WTC11 (cell line): ENCODE measurements at regions not wholly inside any gene's neighbourhood (a gene's known extent, or its start where the extent isn't known, plus 50 kb on each side); places are given as distances from the start of the nearest gene placed in this dataset.

Experiments used
- ATAC-seq: fragments of 200-7000 bp; cut with Tn5 transposase; 2 replicates; pipeline ENCODE4 v1.10.0; 2021; ENCODE audit warnings: mild to moderate bottlenecking, moderate library complexity
- CTCF ChIA-PET: fragments of 300-600 bp; sonication (Branson Sonifier 250); formaldehyde crosslinking; loops from one replicate; lab custom pipeline; 2021; ENCODE audit warnings: antibody characterized with exemption; lab: Charles Lee
- POLR2A ChIA-PET: fragments of 350-600 bp; sonication (Branson Sonifier 250); formaldehyde crosslinking; loops from one replicate; lab custom pipeline; 2021; ENCODE audit warnings: antibody characterized with exemption; lab: Charles Lee
- DNase-seq: peaks from one replicate; pipeline ENCODE4 v3.0.0; 2021; ENCODE audit warnings: low spot score
- H3K27ac Mint-ChIP-seq: 2 replicates; pipeline ENCODE4 v1.8.0; 2021; ENCODE audit warnings: mixed read lengths
- H3K27me3 Mint-ChIP-seq: 2 replicates; pipeline ENCODE4 v1.8.0; 2021; ENCODE audit warnings: low read depth, mild to moderate bottlenecking, moderate library complexity, mixed read lengths
- H3K36me3 Mint-ChIP-seq: 2 replicates; pipeline ENCODE4 v1.8.0; 2021; ENCODE audit warnings: mixed read lengths
- H3K4me1 Mint-ChIP-seq: 2 replicates; pipeline ENCODE4 v1.8.0; 2022; ENCODE audit warnings: mixed read lengths
- H3K4me3 Mint-ChIP-seq: 2 replicates; pipeline ENCODE4 v1.8.0; 2021; ENCODE audit warnings: mild to moderate bottlenecking, moderate library complexity, mixed read lengths
- H3K9me3 Mint-ChIP-seq: 2 replicates; pipeline ENCODE4 v1.8.0; 2021; ENCODE audit warnings: mixed read lengths
- EMX1 ChIP-seq: fragments of 250-450 bp; sonication (Bioruptor Pico); IDR thresholded peaks from 2 replicates; pipeline ENCODE4 v1.8.0; 2021; ENCODE audit warnings: mild to moderate bottlenecking
- FOXJ3 ChIP-seq: sonication (generic); formaldehyde crosslinking; IDR thresholded peaks from 2 replicates; pipeline ENCODE4 v1.9.0; 2021; ENCODE audit warnings: missing genetic modification reagents, mild to moderate bottlenecking, borderline replicate concordance
- OVOL2 ChIP-seq: fragments of 250-450 bp; sonication (Bioruptor Pico); IDR thresholded peaks from 2 replicates; pipeline ENCODE4 v1.9.0; 2021; ENCODE audit warnings: mild to moderate bottlenecking, borderline replicate concordance
- PRRX2 ChIP-seq: fragments of 250-450 bp; sonication (Bioruptor Pico); IDR thresholded peaks from 2 replicates; pipeline ENCODE4 v1.8.0; 2021; ENCODE audit warnings: mild to moderate bottlenecking
- TEAD1 ChIP-seq: sonication (generic); formaldehyde crosslinking; IDR thresholded peaks from 2 replicates; pipeline ENCODE4 v1.8.0; 2022; ENCODE audit warnings: mild to moderate bottlenecking, missing genetic modification reagents
- ZNF121 ChIP-seq: sonication (generic); formaldehyde crosslinking; IDR thresholded peaks from 2 replicates; pipeline ENCODE4 v1.8.0; 2023; ENCODE audit warnings: missing genetic modification reagents
- ZNF317 ChIP-seq: sonication (generic); formaldehyde crosslinking; IDR thresholded peaks from 2 replicates; pipeline ENCODE4 v1.8.1; 2023; ENCODE audit warnings: low read depth, mild to moderate bottlenecking, moderate library complexity, missing genetic modification reagents, borderline replicate concordance
- ZNF423 ChIP-seq: fragments of 250-450 bp; sonication (Bioruptor Pico); IDR thresholded peaks from 2 replicates; pipeline ENCODE4 v2.1.2; 2022; ENCODE audit warnings: mild to moderate bottlenecking, moderate library complexity
- ZNF671 ChIP-seq: fragments of 250-450 bp; sonication (Bioruptor Pico); IDR thresholded peaks from 2 replicates; pipeline ENCODE4 v1.8.0; 2021; ENCODE audit warnings: mild to moderate bottlenecking
- TF ChIP-seq, protein P1 (sequence below): fragments of 250-450 bp; sonication (Bioruptor Pico); IDR thresholded peaks from 2 replicates; pipeline ENCODE4 v1.9.0; 2021; ENCODE audit warnings: mild to moderate bottlenecking, borderline replicate concordance
- TF ChIP-seq, protein P2 (sequence below): fragments of 250-450 bp; sonication (Bioruptor Pico); IDR thresholded peaks from 2 replicates; pipeline ENCODE4 v1.9.0; 2021; ENCODE audit warnings: mild to moderate bottlenecking
- TF ChIP-seq, protein P3 (sequence below): sonication (generic); formaldehyde crosslinking; IDR thresholded peaks from 2 replicates; pipeline ENCODE4 v1.8.1; 2023; ENCODE audit warnings: mild to moderate bottlenecking, missing genetic modification reagents, moderate library complexity
- TF ChIP-seq, protein P4 (sequence below): sonication (generic); formaldehyde crosslinking; IDR thresholded peaks from 2 replicates; pipeline ENCODE4 v1.8.0; 2023; ENCODE audit warnings: mild to moderate bottlenecking, missing genetic modification reagents
- TF ChIP-seq, protein P5 (sequence below): fragments of 250-450 bp; sonication (Bioruptor Pico); IDR thresholded peaks from 2 replicates; pipeline ENCODE4 v1.8.0; 2021; ENCODE audit warnings: mild to moderate bottlenecking
- TF ChIP-seq, protein P6 (sequence below): fragments of 250-450 bp; sonication (Bioruptor Pico); conservative IDR thresholded peaks from 2 replicates; pipeline ENCODE4 v1.9.0; 2021; ENCODE audit warnings: mild to moderate bottlenecking

DNA sequence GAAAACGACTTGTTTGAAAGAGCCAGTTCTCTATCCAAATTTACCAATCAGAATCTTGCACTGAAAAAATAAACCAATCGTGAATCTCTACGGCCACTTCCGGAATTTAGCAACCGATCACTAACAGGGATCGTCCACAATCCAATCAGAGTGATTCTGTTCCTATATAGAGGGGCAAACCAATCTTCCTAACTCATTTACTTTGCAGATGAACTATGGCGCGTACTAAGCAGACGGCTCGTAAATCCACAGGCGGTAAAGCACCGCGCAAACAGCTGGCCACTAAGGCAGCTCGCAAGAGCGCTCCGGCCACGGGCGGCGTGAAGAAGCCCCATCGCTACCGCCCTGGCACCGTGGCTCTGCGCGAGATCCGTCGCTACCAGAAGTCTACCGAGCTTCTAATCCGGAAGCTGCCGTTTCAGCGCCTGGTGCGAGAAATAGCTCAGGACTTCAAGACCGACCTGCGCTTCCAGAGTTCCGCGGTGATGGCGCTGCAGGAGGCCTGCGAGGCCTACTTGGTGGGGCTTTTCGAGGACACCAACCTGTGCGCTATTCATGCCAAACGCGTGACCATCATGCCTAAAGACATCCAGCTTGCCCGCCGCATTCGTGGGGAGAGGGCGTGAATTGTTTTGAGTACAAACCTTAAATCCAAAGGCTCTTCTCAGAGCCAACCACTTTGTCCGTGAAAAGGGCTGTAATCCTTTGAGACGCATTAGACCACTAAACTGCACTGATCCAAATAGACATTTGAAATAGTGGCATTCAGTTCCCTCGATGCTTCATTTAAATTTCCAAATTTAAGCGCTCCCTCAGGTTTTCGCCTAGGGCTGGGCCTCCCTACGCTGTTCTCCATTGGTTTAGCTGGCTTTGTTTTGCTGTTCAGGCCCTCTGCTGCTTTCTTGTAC lies 138.0 kb downstream of the HFE start (continued):
- TF ChIP-seq, protein P1, sequence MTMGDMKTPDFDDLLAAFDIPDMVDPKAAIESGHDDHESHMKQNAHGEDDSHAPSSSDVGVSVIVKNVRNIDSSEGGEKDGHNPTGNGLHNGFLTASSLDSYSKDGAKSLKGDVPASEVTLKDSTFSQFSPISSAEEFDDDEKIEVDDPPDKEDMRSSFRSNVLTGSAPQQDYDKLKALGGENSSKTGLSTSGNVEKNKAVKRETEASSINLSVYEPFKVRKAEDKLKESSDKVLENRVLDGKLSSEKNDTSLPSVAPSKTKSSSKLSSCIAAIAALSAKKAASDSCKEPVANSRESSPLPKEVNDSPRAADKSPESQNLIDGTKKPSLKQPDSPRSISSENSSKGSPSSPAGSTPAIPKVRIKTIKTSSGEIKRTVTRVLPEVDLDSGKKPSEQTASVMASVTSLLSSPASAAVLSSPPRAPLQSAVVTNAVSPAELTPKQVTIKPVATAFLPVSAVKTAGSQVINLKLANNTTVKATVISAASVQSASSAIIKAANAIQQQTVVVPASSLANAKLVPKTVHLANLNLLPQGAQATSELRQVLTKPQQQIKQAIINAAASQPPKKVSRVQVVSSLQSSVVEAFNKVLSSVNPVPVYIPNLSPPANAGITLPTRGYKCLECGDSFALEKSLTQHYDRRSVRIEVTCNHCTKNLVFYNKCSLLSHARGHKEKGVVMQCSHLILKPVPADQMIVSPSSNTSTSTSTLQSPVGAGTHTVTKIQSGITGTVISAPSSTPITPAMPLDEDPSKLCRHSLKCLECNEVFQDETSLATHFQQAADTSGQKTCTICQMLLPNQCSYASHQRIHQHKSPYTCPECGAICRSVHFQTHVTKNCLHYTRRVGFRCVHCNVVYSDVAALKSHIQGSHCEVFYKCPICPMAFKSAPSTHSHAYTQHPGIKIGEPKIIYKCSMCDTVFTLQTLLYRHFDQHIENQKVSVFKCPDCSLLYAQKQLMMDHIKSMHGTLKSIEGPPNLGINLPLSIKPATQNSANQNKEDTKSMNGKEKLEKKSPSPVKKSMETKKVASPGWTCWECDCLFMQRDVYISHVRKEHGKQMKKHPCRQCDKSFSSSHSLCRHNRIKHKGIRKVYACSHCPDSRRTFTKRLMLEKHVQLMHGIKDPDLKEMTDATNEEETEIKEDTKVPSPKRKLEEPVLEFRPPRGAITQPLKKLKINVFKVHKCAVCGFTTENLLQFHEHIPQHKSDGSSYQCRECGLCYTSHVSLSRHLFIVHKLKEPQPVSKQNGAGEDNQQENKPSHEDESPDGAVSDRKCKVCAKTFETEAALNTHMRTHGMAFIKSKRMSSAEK (CRISPR knock-in tag): peak; percentile 87
- no peak for TF ChIP-seq PRRX2
- TF ChIP-seq, protein P2, sequence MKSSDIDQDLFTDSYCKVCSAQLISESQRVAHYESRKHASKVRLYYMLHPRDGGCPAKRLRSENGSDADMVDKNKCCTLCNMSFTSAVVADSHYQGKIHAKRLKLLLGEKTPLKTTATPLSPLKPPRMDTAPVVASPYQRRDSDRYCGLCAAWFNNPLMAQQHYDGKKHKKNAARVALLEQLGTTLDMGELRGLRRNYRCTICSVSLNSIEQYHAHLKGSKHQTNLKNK (CRISPR knock-in tag): no peak; the same call in 1 of the 2 replicates
- TF ChIP-seq ZNF671: peak; percentile 63
- TF ChIP-seq, protein P3, sequence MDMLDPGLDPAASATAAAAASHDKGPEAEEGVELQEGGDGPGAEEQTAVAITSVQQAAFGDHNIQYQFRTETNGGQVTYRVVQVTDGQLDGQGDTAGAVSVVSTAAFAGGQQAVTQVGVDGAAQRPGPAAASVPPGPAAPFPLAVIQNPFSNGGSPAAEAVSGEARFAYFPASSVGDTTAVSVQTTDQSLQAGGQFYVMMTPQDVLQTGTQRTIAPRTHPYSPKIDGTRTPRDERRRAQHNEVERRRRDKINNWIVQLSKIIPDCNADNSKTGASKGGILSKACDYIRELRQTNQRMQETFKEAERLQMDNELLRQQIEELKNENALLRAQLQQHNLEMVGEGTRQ (CRISPR knock-in tag): no peak
- TF ChIP-seq, protein P4, sequence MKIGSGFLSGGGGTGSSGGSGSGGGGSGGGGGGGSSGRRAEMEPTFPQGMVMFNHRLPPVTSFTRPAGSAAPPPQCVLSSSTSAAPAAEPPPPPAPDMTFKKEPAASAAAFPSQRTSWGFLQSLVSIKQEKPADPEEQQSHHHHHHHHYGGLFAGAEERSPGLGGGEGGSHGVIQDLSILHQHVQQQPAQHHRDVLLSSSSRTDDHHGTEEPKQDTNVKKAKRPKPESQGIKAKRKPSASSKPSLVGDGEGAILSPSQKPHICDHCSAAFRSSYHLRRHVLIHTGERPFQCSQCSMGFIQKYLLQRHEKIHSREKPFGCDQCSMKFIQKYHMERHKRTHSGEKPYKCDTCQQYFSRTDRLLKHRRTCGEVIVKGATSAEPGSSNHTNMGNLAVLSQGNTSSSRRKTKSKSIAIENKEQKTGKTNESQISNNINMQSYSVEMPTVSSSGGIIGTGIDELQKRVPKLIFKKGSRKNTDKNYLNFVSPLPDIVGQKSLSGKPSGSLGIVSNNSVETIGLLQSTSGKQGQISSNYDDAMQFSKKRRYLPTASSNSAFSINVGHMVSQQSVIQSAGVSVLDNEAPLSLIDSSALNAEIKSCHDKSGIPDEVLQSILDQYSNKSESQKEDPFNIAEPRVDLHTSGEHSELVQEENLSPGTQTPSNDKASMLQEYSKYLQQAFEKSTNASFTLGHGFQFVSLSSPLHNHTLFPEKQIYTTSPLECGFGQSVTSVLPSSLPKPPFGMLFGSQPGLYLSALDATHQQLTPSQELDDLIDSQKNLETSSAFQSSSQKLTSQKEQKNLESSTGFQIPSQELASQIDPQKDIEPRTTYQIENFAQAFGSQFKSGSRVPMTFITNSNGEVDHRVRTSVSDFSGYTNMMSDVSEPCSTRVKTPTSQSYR (CRISPR knock-in tag): peak; percentile 34; the same call in 1 of the 2 replicates
- no peak; the same call in 1 of the 2 replicates for TF ChIP-seq EMX1 (CRISPR knock-in tag)
- no peak for TF ChIP-seq ZNF423 (CRISPR knock-in tag)
- TF ChIP-seq OVOL2 (CRISPR knock-in tag): no peak
- no peak for TF ChIP-seq ZNF317 (CRISPR knock-in tag)
- peak; percentile 91; the same call in 1 of the 2 replicates for TF ChIP-seq TEAD1 (CRISPR knock-in tag)

DNA sequence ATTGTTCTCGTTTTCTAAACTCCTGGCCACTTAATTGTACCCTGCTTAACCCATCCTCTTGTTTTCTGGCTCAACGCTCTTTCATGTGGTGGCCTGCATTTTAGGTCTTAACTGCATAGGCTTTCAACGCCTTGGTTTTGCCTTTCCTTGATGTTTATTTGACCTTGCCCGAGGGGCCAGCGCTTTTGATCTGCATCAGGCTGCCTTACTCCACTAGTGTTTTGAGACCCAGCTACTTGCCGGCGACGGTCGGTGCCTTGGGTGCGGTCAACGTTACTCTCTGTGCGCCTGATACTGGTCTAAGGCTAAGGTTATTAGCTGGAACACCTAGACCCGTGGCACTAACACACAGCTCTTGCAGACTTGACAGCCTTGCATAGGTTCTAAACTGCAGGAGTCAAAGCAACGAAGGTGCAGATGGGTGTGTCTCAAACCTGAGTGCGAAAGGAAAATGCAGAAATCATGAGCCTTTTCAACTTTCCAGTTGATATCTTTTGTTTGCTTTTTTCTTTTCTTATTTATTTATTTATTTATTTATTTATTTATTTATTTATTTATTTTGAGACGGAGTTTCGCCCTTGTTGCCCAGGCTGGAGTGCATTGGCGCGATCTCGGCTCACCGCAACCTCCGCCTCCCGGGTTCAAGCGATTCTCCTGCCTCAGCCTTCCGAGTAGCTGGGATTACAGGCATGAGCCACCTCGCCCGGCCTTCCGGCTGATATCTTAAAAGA lies 138.8 kb downstream of the HFE start:
- POLR2A ChIA-PET: interaction anchor here (0.6 to 7.9 kb wide), 26 partner anchors 9 to 1667 kb away, joined by 3 to 254 read pairs (median 7); a partner anchor contains a TSS
- CTCF ChIA-PET: interaction anchor here (0.9 to 1.7 kb wide), 2 partner anchors 11 to 24 kb away, joined by 3 to 4 read pairs; a partner anchor contains a TSS
- peak overlapping the region; percentile 92 for H3K27ac Mint-ChIP-seq
- H3K4me3 Mint-ChIP-seq: peak overlapping the region; percentile 67
- peaks cover 31% of the 10 kb centered on the region for H3K4me1 Mint-ChIP-seq
- H3K36me3 Mint-ChIP-seq: no peaks in the 10 kb centered on the region
- ATAC-seq (peak; percentile 6), DNase-seq (no peak)
- no peaks in the 10 kb centered on the region for H3K27me3 Mint-ChIP-seq
- H3K9me3 Mint-ChIP-seq: no peaks in the 10 kb centered on the region
- 0 out of 2 replicates have a peak, but pooled peaks have one; percentile 35 for TF ChIP-seq FOXJ3 (CRISPR knock-in tag)
- TF ChIP-seq ZNF121 (CRISPR knock-in tag): no peak
- TF ChIP-seq EMX1 (CRISPR knock-in tag): peak; percentile 98
- TF ChIP-seq, protein P5, sequence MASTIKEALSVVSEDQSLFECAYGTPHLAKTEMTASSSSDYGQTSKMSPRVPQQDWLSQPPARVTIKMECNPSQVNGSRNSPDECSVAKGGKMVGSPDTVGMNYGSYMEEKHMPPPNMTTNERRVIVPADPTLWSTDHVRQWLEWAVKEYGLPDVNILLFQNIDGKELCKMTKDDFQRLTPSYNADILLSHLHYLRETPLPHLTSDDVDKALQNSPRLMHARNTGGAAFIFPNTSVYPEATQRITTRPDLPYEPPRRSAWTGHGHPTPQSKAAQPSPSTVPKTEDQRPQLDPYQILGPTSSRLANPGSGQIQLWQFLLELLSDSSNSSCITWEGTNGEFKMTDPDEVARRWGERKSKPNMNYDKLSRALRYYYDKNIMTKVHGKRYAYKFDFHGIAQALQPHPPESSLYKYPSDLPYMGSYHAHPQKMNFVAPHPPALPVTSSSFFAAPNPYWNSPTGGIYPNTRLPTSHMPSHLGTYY: peak; percentile 94; the same call in 1 of the 2 replicates
- TF ChIP-seq, protein P1 (CRISPR knock-in tag): peak; percentile 92
- TF ChIP-seq, protein P6, sequence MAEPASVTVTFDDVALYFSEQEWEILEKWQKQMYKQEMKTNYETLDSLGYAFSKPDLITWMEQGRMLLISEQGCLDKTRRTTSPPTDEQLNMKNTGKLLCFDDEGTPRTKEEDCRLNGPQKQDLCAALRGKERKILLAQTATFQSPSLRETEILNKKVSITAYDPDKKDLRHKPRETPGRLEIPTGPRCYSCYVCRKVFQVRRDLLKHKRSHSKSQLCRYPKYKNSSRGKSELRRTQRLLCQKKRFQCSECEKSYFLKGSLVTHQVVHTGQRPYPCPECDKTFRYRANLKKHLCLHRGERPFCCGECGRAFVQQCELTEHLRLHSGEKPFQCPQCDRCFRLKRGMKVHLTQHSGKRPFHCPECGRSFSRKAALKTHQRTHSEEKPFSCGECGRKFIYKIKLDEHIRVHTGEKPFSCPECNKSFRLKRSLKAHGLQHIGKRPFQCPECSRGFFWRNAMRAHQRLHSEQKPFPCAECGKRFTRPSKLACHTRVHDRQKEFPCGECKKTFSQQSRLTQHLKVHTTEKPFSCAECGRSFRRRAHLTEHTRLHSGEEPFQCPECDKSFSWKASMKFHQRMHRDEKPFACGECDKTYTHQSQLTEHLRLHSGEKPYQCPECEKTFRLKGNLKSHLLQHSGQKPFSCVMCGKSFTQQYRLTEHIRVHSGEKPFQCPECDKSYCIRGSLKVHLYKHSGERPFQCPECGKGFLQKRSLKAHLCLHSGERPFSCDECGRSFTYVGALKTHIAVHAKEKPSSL (CRISPR knock-in tag): peak; percentile 92
